SK-N-MC (cell line): ENCODE measurements at regions not wholly inside any gene's neighbourhood (a gene's known extent, or its start where the extent isn't known, plus 50 kb on each side); places are given as distances from the start of the nearest gene placed in this dataset.

ENCODE experiments used
- EZH2 ChIP-seq: fragments of 200-600 bp; sonication (generic); IDR thresholded peaks from one replicate; pipeline ENCODE4 v1.6.1; 2017; ENCODE audit warnings: antibody characterized with exemption
- POLR2AphosphoS5 ChIP-seq: IDR thresholded peaks from 2 replicates; pipeline ENCODE4 v1.6.1; 2012; ENCODE audit warnings: mild to moderate bottlenecking, low read depth, low read length, borderline replicate concordance

DNA sequence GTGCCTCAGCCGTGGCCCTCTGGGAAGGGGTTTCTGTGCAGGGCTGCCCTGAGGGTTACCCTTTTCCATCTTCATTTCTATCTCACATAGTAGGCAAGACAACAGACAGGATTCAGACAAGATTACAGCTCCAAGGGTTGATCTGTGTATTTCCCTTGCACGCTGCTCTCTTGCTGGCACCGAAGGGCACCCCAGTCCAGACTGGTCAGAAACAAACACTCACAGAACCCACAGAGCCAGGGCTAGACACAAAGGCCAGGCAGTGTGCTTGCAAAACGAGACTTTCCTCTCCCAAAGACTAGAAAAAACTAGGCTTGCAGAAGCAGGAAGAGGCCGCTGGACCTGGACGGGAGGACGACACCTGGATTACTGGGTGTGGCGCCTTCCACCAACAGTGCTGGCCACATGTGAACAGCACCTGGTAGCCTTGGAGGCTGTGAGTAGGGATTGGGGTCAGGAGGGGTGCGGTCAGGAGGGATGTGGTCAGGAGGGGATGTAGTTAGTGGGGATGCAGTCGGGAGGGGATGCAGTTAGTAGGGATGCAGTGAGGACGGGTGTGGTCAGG lies 96.8 kb downstream of the BDH1 start:
- TF ChIP-seq EZH2 (no peak), POLR2AphosphoS5 (no peak)
